NCI-H69 (cell line): ENCODE measurements at regions not wholly inside any gene's neighbourhood (a gene's known extent, or its start where the extent isn't known, plus 50 kb on each side); places are given as distances from the start of the nearest gene placed in this dataset.
A peak's percentile ranks its signal among the peaks of the same experiment; 100 is the strongest.

Experiments
- DNase-seq: peaks from one replicate; lab custom pipeline; 2025; lab: John Stamatoyannopoulos, UW

- no peak for DNase-seq
Measured at GRCh38 chr6:115720900-115721299, 339.8 kb downstream of the FRK start.

- DNase-seq, result no peak
Measured at GRCh38 chr6:115717472-115717871, 343.2 kb downstream of the FRK start.

- DNase-seq, result no peak
Measured at GRCh38 chr6:115717062-115717461, 343.6 kb downstream of the FRK start.

- DNase-seq, result no peak
Measured at GRCh38 chr6:115712291-115712961, 348.3 kb downstream of the FRK start.

GRCh38 chr6:115708850-115709249, 351.8 kb downstream of the FRK start:
- no peak for DNase-seq

- DNase-seq, result no peak
Measured at GRCh38 chr6:115706981-115707380, 353.7 kb downstream of the FRK start.

- peak; percentile 15 for DNase-seq
Measured at GRCh38 chr6:115706324-115706723, 354.4 kb downstream of the FRK start.

GRCh38 chr6:115704028-115704427, 356.7 kb downstream of the FRK start:
- no peak for DNase-seq

GRCh38 chr6:115691433-115691832, 369.3 kb downstream of the FRK start:
- no peak for DNase-seq

GRCh38 chr6:115690854-115691253, 369.8 kb downstream of the FRK start:
- no peak for DNase-seq

GRCh38 chr6:115681978-115682775, 378.5 kb downstream of the FRK start:
- no peak for DNase-seq

GRCh38 chr6:115680621-115681020, 380.1 kb downstream of the FRK start:
- no peak for DNase-seq

GRCh38 chr6:115677198-115677597, 383.5 kb downstream of the FRK start:
- DNase-seq, result peak; percentile 72

GRCh38 chr6:115675443-115675842, 385.2 kb downstream of the FRK start:
- no peak for DNase-seq

- no peak for DNase-seq
Measured at GRCh38 chr6:115668781-115669180, 391.9 kb downstream of the FRK start.

GRCh38 chr6:115668211-115668610, 392.5 kb downstream of the FRK start:
- peak; percentile 6 for DNase-seq

- peak; percentile 76 for DNase-seq
Measured at GRCh38 chr6:115667478-115668026, 393.1 kb downstream of the FRK start.

GRCh38 chr6:115666997-115667396, 393.7 kb downstream of the FRK start:
- no peak for DNase-seq

- DNase-seq, result no peak
Measured at GRCh38 chr6:115665310-115665709, 395.4 kb downstream of the FRK start.

GRCh38 chr6:115663681-115664080, 397.0 kb downstream of the FRK start:
- DNase-seq, result no peak

GRCh38 chr6:115643762-115644161, 416.9 kb downstream of the FRK start:
- peak; percentile 1 for DNase-seq

- DNase-seq, result peak; percentile 1
Measured at GRCh38 chr6:115634887-115635286, 425.8 kb downstream of the FRK start.

GRCh38 chr6:115634131-115634530, 426.6 kb downstream of the FRK start:
- no peak for DNase-seq
